PC-9 (cell line): ENCODE measurements at regions not wholly inside any gene's neighbourhood (a gene's known extent, or its start where the extent isn't known, plus 50 kb on each side); places are given as distances from the start of the nearest gene placed in this dataset.

Experiments used
- BruUV-seq: library from RNA; stranded (reverse); fragments of 400-500 nt; replicated peaks from 2 replicates; lab custom pipeline; 2021; lab: Mats Ljungman, UMichigan
- CTCF ChIA-PET: fragments of 300-600 bp; sonication (Branson Sonifier 250); formaldehyde crosslinking; loops from one replicate; lab custom pipeline; 2022; ENCODE audit warnings: antibody characterized with exemption; lab: Charles Lee
- POLR2A ChIA-PET: fragments of 300-600 bp; sonication (Branson Sonifier 250); formaldehyde crosslinking; loops from one replicate; lab custom pipeline; 2022; ENCODE audit warnings: antibody characterized with exemption; ENCODE audit not compliant: unreplicated experiment; lab: Charles Lee
- DNase-seq, 2 experiments: peaks; one replicate each; pipeline versions ENCODE4 v3.0.0 to v3.0.0-alpha.2; 2015 to 2022; ENCODE audit warnings: mixed read lengths in 1 of 2
- H2AFZ ChIP-seq: fragments of 200-600 bp; sonication (generic); 2 replicates; pipeline ENCODE4 v1.8.1; 2017; ENCODE audit warnings: antibody characterized with exemption
- H3F3A ChIP-seq: fragments of 200-600 bp; sonication (generic); 2 replicates; pipeline ENCODE4 v1.8.1; 2017; ENCODE audit warnings: antibody characterized with exemption, mild to moderate bottlenecking, low read depth; ENCODE audit not compliant: insufficient read depth
- H3K27ac ChIP-seq: fragments of 200-600 bp; sonication (generic); 2 replicates; pipeline ENCODE4 v1.6.1; 2016; ENCODE audit warnings: mixed run types
- H3K27me3 ChIP-seq: fragments of 200-600 bp; sonication (generic); 2 replicates; pipeline ENCODE4 v1.6.1; 2016; ENCODE audit warnings: low read depth, mixed run types; ENCODE audit not compliant: insufficient read depth
- H3K36me3 ChIP-seq: fragments of 200-600 bp; sonication (generic); 2 replicates; pipeline ENCODE4 v1.6.1; 2016; ENCODE audit warnings: low read depth, mixed run types
- H3K4me1 ChIP-seq: fragments of 200-600 bp; sonication (generic); replicated peaks from 2 replicates; pipeline ENCODE4 v1.6.1; 2016; ENCODE audit warnings: mixed run types; ENCODE audit not compliant: insufficient read depth
- H3K4me2 ChIP-seq: fragments of 200-600 bp; sonication (generic); 2 replicates; pipeline ENCODE4 v1.6.1; 2017; ENCODE audit warnings: mixed run types
- H3K4me3 ChIP-seq: fragments of 200-600 bp; sonication (generic); 2 replicates; pipeline ENCODE4 v1.6.1; 2016; ENCODE audit warnings: mixed run types
- H3K79me2 ChIP-seq: fragments of 200-600 bp; sonication (generic); 2 replicates; pipeline ENCODE4 v1.6.1; 2017; ENCODE audit warnings: low read depth, mixed run types
- H3K9me2 ChIP-seq: fragments of 200-600 bp; sonication (generic); 2 replicates; pipeline ENCODE4 v1.8.1; 2017; ENCODE audit warnings: mild to moderate bottlenecking; ENCODE audit not compliant: insufficient read depth
- H3K9me3 ChIP-seq: fragments of 200-600 bp; sonication (generic); 2 replicates; pipeline ENCODE4 v1.8.1; 2016; ENCODE audit warnings: low read depth; ENCODE audit not compliant: insufficient read depth
- H4K20me1 ChIP-seq: fragments of 200-600 bp; sonication (generic); 2 replicates; pipeline ENCODE4 v1.8.1; 2017; ENCODE audit not compliant: insufficient read depth
- CTCF ChIP-seq: fragments of 200-600 bp; sonication (generic); conservative IDR thresholded peaks from 2 replicates; pipeline ENCODE4 v1.6.1; 2017; ENCODE audit warnings: mixed run types, antibody characterized with exemption, mild to moderate bottlenecking, moderate library complexity
- EZH2 ChIP-seq: fragments of 200-600 bp; sonication (generic); IDR thresholded peaks from 2 replicates; pipeline ENCODE4 v1.8.0; 2017; ENCODE audit warnings: antibody characterized with exemption, low read depth
- intact Hi-C: fragments of 100-400 bp; cut with micrococcal nuclease; formaldehyde crosslinking; loops from one replicate; pipeline ENCODE4 v1.10.0; 2022; ENCODE audit not compliant: unreplicated experiment

GRCh38 chr11:21806508-21806907 is 386.4 kb upstream of the ANO5 start:
- Histone ChIP-seq H3K27ac (no peak overlapping the region), H4K20me1 (no peaks in the 10 kb centered on the region), H3K4me1 (no peaks in the 10 kb centered on the region; the same call in 1 of the 2 replicates), H3K27me3 (no peaks in the 10 kb centered on the region), H3K4me3 (no peak overlapping the region), H3K79me2 (no peaks in the 10 kb centered on the region), H3K9me3 (peaks cover 5% of the 10 kb centered on the region; the same call in 1 of the 2 replicates), H3F3A (no peaks in the 10 kb centered on the region), H3K4me2 (no peak overlapping the region), H2AFZ (no peak overlapping the region), H3K9me2 (no peaks in the 10 kb centered on the region), H3K36me3 (no peaks in the 10 kb centered on the region)
- no TSS peak for BruUV-seq
- CTCF ChIA-PET, result no interaction called here
- intact Hi-C loops, result no loop called here
- DNase-seq, result no peak
- TF ChIP-seq CTCF (no peak), EZH2 (no peak)
- POLR2A ChIA-PET, result no interaction called here

- BruUV-seq, result no TSS peak
- ChIA-PET CTCF (no interaction called here), POLR2A (no interaction called here)
- no peak overlapping the region for H3K4me2 ChIP-seq
- no peaks in the 10 kb centered on the region for H3F3A ChIP-seq
- H3K4me1 ChIP-seq, result no peaks in the 10 kb centered on the region; the same call in 1 of the 2 replicates
- no peaks in the 10 kb centered on the region for H4K20me1 ChIP-seq
- intact Hi-C loops, result no loop called here
- no peaks in the 10 kb centered on the region for H3K36me3 ChIP-seq
- DNase-seq, result no peak
- H3K27ac ChIP-seq, result no peak overlapping the region
- no peak for TF ChIP-seq CTCF
- TF ChIP-seq EZH2, result no peak
- no peaks in the 10 kb centered on the region for H3K79me2 ChIP-seq
- H3K9me3 ChIP-seq, result peaks cover 5% of the 10 kb centered on the region; the same call in 1 of the 2 replicates
- H3K27me3 ChIP-seq, result no peaks in the 10 kb centered on the region
- H3K9me2 ChIP-seq, result no peaks in the 10 kb centered on the region
- H2AFZ ChIP-seq, result no peak overlapping the region
- no peak overlapping the region for H3K4me3 ChIP-seq
Observed at GRCh38 chr11:21806947-21807346, 385.9 kb upstream of the ANO5 start.

GRCh38 chr11:21807350-21807749 is 385.5 kb upstream of the ANO5 start:
- Histone ChIP-seq H3K27ac (no peak overlapping the region), H3K9me2 (no peaks in the 10 kb centered on the region), H3K4me2 (no peak overlapping the region), H3K36me3 (no peaks in the 10 kb centered on the region), H3K4me3 (no peak overlapping the region), H3K79me2 (no peaks in the 10 kb centered on the region), H3F3A (no peaks in the 10 kb centered on the region), H2AFZ (no peak overlapping the region), H4K20me1 (no peaks in the 10 kb centered on the region), H3K9me3 (peaks cover 5% of the 10 kb centered on the region; the same call in 1 of the 2 replicates), H3K4me1 (no peaks in the 10 kb centered on the region; the same call in 1 of the 2 replicates), H3K27me3 (no peaks in the 10 kb centered on the region)
- BruUV-seq, result no TSS peak
- DNase-seq, result no peak
- ChIA-PET POLR2A (no interaction called here), CTCF (no interaction called here)
- no peak for TF ChIP-seq CTCF
- no peak for TF ChIP-seq EZH2
- intact Hi-C loops, result no loop called here
